DOHH2 (cell line): ENCODE measurements at regions not wholly inside any gene's neighbourhood (a gene's known extent, or its start where the extent isn't known, plus 50 kb on each side); places are given as distances from the start of the nearest gene placed in this dataset.

Experiments used
- CTCF ChIP-seq: fragments of 200-600 bp; sonication (generic); IDR thresholded peaks from one replicate; pipeline ENCODE4 v1.5.1; 2014; ENCODE audit warnings: antibody characterized with exemption, mild to moderate bottlenecking, low read depth, low read length; ENCODE audit not compliant: poor library complexity, severe bottlenecking
- EZH2phosphoT487 ChIP-seq: fragments of 200-600 bp; sonication (generic); IDR thresholded peaks from 2 replicates; pipeline ENCODE4 v1.6.1; 2017; ENCODE audit warnings: borderline replicate concordance, mild to moderate bottlenecking, antibody characterized with exemption, low read length, moderate library complexity, mixed read lengths

- no peak for TF ChIP-seq CTCF
- no peak for TF ChIP-seq EZH2phosphoT487
Observed at GRCh38 chr2:226559536-226559935, 240.1 kb downstream of the IRS1 start.
